ENCODE measurements at regions not wholly inside any gene's neighbourhood (a gene's known extent, or its start where the extent isn't known, plus 50 kb on each side); places are given as distances from the start of the nearest gene placed in this dataset.

GRCh38 chr5:116650964-116651363 is 76.3 kb upstream of the SEMA6A start:
- TF ChIP-seq, protein P1, sequence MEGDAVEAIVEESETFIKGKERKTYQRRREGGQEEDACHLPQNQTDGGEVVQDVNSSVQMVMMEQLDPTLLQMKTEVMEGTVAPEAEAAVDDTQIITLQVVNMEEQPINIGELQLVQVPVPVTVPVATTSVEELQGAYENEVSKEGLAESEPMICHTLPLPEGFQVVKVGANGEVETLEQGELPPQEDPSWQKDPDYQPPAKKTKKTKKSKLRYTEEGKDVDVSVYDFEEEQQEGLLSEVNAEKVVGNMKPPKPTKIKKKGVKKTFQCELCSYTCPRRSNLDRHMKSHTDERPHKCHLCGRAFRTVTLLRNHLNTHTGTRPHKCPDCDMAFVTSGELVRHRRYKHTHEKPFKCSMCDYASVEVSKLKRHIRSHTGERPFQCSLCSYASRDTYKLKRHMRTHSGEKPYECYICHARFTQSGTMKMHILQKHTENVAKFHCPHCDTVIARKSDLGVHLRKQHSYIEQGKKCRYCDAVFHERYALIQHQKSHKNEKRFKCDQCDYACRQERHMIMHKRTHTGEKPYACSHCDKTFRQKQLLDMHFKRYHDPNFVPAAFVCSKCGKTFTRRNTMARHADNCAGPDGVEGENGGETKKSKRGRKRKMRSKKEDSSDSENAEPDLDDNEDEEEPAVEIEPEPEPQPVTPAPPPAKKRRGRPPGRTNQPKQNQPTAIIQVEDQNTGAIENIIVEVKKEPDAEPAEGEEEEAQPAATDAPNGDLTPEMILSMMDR (IDR thresholded peaks at IDR 0.05): no peak
- H3K9me3 Mint-ChIP-seq: peaks cover 17% of the 10 kb centered on the region

DNA sequence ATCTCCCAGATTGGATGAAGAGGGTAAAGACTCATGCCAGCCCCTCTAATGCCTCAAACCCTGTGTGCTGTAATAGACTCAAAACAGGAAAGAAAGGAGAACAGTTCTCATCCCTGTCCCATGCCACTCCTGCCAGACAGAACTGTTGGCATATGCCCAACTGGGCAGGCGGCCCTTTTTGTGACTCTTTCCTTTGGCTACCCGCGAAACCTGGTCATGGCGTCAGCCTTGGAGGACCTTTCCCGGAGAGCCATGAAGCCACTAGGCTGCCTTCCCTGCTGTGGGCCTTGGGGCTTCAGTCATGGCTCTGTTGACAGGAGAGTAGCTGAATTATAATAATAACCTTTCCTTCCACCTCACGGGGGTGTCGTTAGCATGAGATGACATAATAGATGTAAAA is 75.9 kb upstream of the SEMA6A start:
- H3K27me3 Mint-ChIP-seq (ENCODE audit: insufficient read depth): peaks cover 2% of the 10 kb centered on the region; the same call in 1 of the 2 replicates
- no peak overlapping the region for H3K27ac Mint-ChIP-seq
- no peak for DNase-seq
- H3K4me1 Mint-ChIP-seq (ENCODE audit: low read depth): no peaks in the 10 kb centered on the region
- TF ChIP-seq, protein P1 (IDR thresholded peaks at IDR 0.05): no peak
- H3K4me3 Mint-ChIP-seq: no peak overlapping the region
- H3K9me3 Mint-ChIP-seq: peaks cover 17% of the 10 kb centered on the region
- no peaks in the 10 kb centered on the region for H3K36me3 Mint-ChIP-seq (ENCODE audit: low read depth)

More at GRCh38 chr5:116650964-116651363, 76.3 kb upstream of the SEMA6A start:
- H3K27ac Mint-ChIP-seq: no peak overlapping the region
- H3K36me3 Mint-ChIP-seq (ENCODE audit: low read depth): no peaks in the 10 kb centered on the region
- peaks cover 2% of the 10 kb centered on the region; the same call in 1 of the 2 replicates for H3K27me3 Mint-ChIP-seq (ENCODE audit: insufficient read depth)
- no peak for DNase-seq
- H3K4me3 Mint-ChIP-seq: no peak overlapping the region
- H3K4me1 Mint-ChIP-seq (ENCODE audit: low read depth): no peaks in the 10 kb centered on the region

DNA sequence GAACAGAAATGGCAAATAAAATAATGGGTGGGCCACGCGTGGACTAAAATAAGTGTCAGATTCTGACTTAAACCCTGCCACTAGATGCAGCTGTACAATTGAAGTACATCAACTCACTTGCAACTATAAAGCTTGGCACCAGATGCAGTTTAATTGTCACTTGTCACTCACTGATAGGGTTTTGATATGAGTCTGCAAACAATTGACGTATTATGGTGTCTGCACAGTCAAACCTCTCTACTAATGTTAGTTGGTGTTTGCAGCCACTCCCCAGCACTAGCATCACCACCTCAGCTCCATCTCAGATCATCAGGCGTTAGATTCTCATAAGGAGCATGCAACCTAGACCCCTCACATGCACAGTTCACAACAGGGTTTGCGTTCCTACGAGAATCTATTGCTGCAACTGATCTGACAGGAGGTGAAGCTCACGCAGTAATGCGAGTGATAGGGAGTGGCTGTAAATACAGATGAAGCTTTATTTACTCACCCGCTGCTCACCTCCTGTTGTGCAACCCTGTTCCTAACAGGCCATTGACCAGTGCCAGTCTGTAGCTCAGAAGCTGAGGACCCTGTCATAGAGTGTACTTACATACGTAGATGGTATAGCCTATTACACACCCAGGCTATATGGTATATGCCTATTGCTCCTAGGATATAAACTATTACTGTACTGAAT is 72.1 kb upstream of the SEMA6A start:
- no peak overlapping the region for H3K4me3 Mint-ChIP-seq
- no peaks in the 10 kb centered on the region for H3K4me1 Mint-ChIP-seq (ENCODE audit: low read depth)
- no peak overlapping the region for H3K27ac Mint-ChIP-seq
- TF ChIP-seq, protein P1 (IDR thresholded peaks at IDR 0.05): no peak
- no peaks in the 10 kb centered on the region for H3K36me3 Mint-ChIP-seq (ENCODE audit: low read depth)
- peaks cover 20% of the 10 kb centered on the region for H3K9me3 Mint-ChIP-seq
- H3K27me3 Mint-ChIP-seq (ENCODE audit: insufficient read depth): no peaks in the 10 kb centered on the region
- no peak for DNase-seq

- no peaks in the 10 kb centered on the region for H3K4me1 Mint-ChIP-seq (ENCODE audit: low read depth)
- TF ChIP-seq, protein P1 (IDR thresholded peaks at IDR 0.05): no peak
- H3K4me3 Mint-ChIP-seq: no peak overlapping the region
- H3K27ac Mint-ChIP-seq: no peak overlapping the region
- no peak for DNase-seq
- peaks cover 20% of the 10 kb centered on the region for H3K9me3 Mint-ChIP-seq
- no peaks in the 10 kb centered on the region for H3K27me3 Mint-ChIP-seq (ENCODE audit: insufficient read depth)
- no peaks in the 10 kb centered on the region for H3K36me3 Mint-ChIP-seq (ENCODE audit: low read depth)
Measured at GRCh38 chr5:116645627-116646026, 71.0 kb upstream of the SEMA6A start.

- Mint-ChIP-seq H3K27me3 (ENCODE audit: insufficient read depth) (no peaks in the 10 kb centered on the region), H3K9me3 (peaks cover 16% of the 10 kb centered on the region), H3K4me1 (ENCODE audit: low read depth) (no peaks in the 10 kb centered on the region), H3K4me3 (no peak overlapping the region), H3K36me3 (ENCODE audit: low read depth) (no peaks in the 10 kb centered on the region), H3K27ac (no peak overlapping the region)
- TF ChIP-seq, protein P1 (IDR thresholded peaks at IDR 0.05): no peak
- no peak for DNase-seq
Measured at GRCh38 chr5:116640236-116640635, 65.6 kb upstream of the SEMA6A start.

Data from HFFc6 (cell line).